IMR-90 (cell line): ENCODE measurements at regions not wholly inside any gene's neighbourhood (a gene's known extent, or its start where the extent isn't known, plus 50 kb on each side); places are given as distances from the start of the nearest gene placed in this dataset.

Experiments
- MAFK ChIP-seq: IDR thresholded peaks from 2 replicates; pipeline ENCODE4 v1.6.1; 2012; ENCODE audit warnings: low read depth, low read length, improper control_type of control experiment
- POLR2A ChIP-seq: IDR thresholded peaks from 2 replicates; pipeline ENCODE4 v1.6.1; 2012; ENCODE audit warnings: mild to moderate bottlenecking, low read depth, low read length
- RAD21 ChIP-seq: IDR thresholded peaks from 2 replicates; pipeline ENCODE4 v1.6.1; 2012; ENCODE audit warnings: low read length, improper control_type of control experiment
- TF ChIP-seq, protein P1 (sequence below): conservative IDR thresholded peaks from 2 replicates; pipeline ENCODE4 v1.5.1; 2012; ENCODE audit warnings: mild to moderate bottlenecking, low read depth, low read length, improper control_type of control experiment
- TF ChIP-seq, protein P2 (sequence below): fragments of 150-350 bp; IDR thresholded peaks from 2 replicates; pipeline ENCODE4 v1.6.1; 2016; ENCODE audit warnings: low read depth, mild to moderate bottlenecking, low read length, moderate library complexity, borderline replicate concordance

DNA sequence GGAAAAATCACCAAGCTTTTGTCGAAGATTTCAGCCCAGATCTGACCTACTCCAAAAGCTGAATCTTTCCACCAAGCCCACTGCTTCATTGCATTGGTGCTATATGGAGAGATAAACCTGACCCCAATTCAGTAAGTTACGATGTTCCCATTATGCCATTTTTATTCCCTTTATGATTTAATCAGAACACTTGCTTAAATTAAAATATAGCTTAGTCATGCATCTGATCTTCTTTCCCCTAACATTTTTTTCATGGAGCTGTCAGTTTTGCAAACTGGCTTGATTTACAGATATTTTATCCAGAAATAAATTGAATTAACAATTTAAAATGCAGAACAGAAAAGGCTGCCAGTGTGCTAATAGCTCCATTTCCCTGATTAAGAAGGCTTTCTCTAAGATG is 503.5 kb upstream of the C1orf87 start:
- TF ChIP-seq, protein P1, sequence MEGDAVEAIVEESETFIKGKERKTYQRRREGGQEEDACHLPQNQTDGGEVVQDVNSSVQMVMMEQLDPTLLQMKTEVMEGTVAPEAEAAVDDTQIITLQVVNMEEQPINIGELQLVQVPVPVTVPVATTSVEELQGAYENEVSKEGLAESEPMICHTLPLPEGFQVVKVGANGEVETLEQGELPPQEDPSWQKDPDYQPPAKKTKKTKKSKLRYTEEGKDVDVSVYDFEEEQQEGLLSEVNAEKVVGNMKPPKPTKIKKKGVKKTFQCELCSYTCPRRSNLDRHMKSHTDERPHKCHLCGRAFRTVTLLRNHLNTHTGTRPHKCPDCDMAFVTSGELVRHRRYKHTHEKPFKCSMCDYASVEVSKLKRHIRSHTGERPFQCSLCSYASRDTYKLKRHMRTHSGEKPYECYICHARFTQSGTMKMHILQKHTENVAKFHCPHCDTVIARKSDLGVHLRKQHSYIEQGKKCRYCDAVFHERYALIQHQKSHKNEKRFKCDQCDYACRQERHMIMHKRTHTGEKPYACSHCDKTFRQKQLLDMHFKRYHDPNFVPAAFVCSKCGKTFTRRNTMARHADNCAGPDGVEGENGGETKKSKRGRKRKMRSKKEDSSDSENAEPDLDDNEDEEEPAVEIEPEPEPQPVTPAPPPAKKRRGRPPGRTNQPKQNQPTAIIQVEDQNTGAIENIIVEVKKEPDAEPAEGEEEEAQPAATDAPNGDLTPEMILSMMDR, result no peak
- TF ChIP-seq POLR2A, result no peak
- no peak for TF ChIP-seq RAD21
- TF ChIP-seq, protein P2, sequence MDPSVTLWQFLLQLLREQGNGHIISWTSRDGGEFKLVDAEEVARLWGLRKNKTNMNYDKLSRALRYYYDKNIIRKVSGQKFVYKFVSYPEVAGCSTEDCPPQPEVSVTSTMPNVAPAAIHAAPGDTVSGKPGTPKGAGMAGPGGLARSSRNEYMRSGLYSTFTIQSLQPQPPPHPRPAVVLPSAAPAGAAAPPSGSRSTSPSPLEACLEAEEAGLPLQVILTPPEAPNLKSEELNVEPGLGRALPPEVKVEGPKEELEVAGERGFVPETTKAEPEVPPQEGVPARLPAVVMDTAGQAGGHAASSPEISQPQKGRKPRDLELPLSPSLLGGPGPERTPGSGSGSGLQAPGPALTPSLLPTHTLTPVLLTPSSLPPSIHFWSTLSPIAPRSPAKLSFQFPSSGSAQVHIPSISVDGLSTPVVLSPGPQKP, result no peak
- TF ChIP-seq MAFK, result no peak
